ENCODE measurements at regions not wholly inside any gene's neighbourhood (a gene's known extent, or its start where the extent isn't known, plus 50 kb on each side); places are given as distances from the start of the nearest gene placed in this dataset.
"Not testable (repeated sequence)": the region's sequence is repeated elsewhere in the genome, so short reads cannot be mapped to it uniquely, and the experiment has no call there.

DNA sequence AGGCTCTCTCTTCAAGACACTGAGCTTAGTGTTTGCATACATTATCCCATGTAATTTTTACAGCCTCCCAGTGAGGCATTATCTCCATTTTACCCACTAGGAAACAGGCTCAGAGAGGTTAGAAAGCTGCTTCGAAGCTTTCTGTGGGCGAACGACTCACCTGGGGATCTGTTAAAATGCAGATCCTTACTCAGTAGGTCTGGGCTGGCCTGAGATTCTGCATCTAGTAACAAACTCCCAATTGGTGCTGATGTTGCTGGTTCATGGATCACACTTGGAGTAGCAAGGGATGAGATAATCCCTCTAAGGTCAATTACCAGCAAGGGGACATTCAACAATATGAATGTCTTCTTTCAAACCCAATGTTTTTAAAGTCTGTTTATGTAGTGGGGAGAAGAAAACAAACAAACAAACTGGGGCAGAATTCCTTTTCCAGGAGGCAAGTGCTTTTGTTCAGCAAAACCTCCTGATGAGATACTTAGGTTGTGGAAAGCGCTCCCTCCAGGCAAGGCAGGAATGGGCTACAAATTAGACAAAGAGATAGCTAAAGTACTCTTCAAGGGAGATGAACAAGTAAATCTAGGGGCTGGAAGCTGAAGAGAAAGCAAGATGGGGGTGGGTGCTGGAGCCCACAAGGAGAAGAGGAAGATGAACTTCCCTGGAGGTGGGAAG, 311.9 kb downstream of the SHQ1 start:
- DNase-seq (ENCODE audit: low read depth), result no peak

DNA sequence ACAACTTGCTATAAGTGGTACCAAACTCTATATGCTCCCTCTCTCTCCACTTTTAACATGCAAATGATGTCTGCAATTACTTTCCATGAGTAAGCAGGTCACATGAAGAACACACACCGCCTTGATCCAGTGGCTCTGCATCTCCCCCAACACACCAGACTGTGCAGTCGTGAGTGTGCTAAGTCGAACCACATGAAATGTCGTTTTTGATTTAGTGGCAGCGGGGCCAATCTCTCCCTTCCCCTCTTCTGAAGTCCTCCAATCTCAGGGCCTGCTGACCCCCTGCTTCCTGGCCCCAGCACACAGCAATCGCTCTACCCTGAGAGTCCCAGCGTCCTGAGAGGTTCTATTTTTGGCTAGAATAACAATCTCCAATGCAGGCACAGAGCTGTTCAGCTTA, 312.5 kb downstream of the SHQ1 start:
- peak; percentile 19 for DNase-seq (ENCODE audit: low read depth)

DNA sequence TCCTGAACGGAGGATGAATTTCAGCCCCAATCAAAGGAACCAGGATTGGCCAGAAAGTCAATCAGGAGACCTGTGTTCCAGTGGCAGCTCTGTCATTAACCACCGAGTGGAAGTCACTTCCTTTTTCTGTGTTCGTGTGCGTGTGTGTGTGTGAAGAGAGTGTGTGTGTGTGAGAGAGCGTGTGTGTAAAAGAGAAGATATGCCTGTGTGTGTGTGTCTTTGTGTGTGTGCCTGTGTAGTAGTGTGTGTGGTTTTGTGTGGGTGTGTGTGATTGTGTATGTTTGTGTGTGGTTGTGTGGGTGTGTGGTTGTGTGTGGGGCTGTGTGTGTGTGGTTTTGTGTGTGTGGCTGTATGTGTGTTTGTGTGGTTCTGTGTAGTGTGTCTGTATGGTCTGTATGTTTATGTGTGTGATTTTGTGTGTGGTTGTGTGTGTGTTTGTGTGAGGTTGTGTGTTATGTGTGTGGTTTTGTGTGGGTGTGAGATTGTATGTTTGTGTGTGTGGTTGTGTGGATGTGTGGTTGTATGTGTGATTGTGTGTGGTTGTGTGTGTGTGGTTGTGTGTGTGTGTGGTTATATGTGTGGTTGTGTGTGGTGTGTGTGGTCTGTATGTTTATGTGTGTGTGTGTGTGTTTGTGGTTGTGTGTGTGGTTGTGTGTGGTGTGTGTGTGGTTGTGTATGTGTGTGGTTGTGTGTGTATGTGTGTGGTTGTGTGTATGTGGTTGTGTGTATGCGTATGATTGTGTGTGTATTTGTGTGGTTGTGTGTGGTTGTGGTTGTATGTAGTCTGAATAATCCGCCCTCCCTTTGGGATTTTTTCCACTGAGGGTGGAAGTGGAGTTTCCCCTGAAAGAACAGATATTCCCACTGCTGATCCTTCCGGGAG, 314.4 kb downstream of the SHQ1 start:
- DNase-seq (ENCODE audit: low read depth), result no peak

DNA sequence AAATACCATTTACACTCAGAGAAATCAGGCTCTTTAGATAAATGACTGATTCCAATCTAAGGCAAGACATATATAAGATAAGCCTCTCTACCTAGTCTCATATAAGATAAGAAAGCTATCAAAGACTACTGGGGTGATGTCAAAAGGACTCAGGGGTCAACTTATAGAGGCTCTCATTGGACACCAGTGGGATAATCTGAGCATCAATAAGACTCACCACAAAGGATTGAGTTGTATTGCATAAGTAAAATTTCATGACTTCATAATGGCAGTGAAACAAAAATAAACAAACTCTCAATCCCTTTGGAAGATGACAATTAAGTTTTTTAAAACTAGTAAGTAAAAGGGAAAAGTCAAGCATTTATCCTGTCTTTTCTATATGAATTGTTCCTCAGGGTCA, 317.8 kb downstream of the SHQ1 start:
- DNase-seq (ENCODE audit: low read depth), result no peak

DNA sequence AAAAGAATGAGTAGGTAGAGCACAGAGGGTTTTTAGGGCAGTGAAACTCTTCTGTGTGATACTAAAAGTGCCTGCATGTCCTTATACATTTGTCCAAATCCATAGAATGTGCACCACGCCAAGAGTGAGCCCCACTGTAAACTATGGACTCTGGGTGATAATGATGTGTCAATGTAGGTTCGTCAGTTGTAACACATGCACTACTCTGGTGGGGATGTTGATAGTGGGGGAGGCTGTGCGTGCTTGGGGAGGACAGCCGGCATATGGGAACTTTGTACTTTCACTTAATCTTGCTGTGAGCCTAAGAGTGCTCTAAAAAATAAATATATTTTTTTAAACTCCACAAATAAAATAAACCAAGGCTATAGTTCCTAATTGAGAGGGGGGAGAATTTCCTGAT, 319.2 kb downstream of the SHQ1 start:
- DNase-seq (ENCODE audit: low read depth), result no peak

DNA sequence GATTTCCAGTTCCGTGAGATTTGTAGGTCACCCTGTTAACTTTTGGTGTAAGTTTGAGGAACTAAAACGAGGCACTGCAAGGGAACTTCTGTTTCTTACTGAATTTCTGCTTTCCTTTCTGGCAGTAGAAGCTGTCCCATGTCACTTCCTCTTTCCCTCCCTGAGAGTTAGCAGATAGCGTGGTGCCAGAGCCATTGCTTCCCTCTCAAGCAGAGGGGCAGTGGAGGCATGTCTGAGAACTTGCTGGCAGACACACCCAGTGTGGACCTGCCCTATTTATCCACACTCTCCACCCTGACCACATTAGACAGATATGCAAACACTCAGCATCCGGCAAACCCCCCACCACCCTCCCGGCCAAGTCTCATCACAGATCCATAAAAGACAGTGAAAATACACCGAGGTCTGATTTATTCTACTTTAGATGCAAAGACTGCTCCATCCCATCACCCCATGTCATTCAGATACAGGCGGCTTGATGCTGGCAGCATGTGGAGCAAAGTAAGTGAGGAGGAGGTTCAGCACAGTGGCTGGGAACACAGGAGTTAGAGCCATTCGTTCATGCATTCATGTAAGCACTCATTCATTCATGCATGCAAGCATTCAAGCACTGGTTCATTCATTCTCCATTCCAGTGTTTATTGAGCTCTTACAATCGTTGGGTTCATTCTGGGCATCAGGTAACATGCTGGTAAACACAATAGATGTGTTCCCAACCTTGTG, 324.7 kb downstream of the SHQ1 start:
- no peak for DNase-seq (ENCODE audit: low read depth)

DNA sequence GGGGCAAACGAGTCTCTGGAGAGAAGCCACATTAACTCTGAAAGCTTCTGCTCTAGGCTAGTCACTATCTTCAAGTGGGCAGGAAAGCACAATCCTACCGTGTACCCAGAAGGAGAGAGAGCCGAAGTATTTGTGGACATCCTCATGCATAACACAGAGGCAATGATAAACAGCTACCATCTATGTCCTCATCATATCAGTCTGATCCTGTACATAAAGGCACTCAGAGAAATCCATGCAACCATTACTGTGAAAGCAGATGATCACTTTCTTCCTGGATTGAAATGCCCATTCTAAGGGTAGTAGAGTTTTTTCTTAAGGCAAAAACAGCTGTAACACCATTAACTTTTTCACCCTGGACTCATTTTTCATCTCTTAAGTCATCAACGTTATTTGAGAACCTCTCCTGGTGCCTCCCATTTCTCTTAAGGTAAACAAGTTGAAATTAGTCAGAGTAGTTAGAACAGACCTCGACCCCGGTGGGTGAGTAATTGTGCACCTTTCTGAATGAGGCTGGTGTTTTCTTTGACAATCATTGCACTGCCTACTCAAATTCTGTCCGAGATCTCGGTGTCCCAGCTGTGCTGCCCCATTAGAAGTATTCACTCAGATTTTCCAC, 327.4 kb downstream of the SHQ1 start:
- peak; percentile 97 for DNase-seq (ENCODE audit: low read depth)

DNA sequence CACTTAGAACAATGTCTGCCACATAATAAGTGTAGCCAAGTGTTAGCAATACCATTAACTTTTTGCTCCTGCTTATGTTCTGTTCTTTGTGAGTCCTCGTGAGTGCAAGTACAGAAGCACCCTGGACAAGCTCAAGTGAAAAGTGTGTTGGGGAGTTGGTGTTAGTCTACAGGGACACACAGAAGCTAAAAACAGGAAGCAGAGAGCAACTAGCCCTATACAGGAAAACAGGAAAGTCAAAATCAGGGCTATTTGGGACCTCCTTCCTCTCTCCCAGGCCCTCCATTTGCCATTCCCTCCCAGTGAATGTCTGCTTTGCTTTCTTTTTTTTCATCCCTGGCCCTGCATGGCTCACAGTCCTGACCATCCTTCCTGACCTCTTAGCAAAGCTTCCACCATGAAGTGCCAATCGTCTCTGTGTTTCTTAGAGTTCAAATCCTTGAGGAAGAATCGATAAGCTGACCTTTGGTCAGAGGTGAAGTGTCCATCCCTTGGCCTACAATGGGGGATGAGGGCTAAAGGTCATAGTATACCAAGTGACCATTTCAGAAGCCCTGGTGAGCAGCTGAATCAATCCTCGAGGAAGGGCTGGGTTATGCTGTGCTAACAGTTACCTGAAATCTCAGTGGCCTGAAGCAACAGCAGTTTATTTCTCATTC, 328.2 kb downstream of the SHQ1 start:
- DNase-seq (ENCODE audit: low read depth), result no peak

DNA sequence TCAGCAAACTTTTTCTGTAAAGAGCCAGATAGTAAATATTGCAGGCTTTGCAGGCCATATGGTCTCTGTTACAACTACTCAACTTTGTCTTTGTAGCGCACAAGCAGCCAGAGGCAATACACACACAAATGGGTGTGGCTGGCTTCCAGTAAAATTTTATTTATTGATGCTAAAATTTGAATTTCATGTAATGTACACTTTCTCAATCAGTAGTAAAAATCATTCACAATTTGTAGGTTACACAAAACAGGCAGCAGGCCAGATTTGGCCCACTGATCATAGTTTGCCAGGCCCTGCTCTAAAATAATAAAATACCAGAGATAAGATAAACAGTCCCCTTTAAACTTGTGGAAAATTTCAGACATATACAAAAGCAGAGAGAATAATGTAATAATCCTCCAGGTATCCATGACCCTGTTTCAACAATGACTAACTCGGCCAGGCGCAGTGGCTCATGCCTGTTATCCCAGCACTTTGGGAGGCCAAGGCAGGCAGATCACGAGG, 330.3 kb downstream of the SHQ1 start:
- no peak for DNase-seq (ENCODE audit: low read depth)

DNA sequence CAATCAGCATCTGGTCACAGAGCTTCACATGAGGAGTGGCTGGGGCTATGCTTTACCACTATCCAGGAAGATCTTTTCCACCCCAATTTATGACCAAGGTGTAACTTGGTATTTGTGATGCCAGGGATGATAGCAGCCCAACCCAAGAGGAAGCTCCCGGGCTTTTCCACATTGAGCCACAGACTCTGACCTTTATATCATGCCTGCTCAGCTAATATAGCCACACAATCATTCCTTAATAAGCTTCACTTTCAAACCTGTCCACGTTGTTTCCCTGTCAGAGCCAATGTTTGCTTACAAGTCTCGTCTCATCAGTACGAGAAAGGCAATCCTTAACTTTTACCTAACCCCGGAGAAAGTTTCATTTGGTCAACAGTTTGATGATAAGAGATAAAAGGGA, 330.9 kb downstream of the SHQ1 start:
- DNase-seq (ENCODE audit: low read depth), result no peak

DNA sequence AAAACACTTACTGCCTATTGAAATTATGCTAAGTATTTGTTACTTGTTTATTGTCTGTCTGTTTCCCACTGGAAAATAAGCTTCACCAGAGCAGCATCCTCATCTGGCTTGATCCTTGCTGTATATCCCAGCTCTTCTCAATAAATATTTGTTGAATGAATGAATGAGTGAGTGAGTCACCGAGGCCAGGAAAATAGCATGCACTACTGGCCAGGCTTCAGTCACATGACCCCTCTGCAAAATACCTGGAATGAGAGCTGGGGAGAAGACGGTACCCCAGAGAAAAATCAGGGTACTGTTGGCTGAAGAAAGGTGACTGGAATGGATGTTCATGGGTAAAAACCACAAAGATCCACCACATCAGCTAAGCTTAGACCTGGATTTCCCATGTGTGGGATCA, 331.9 kb downstream of the SHQ1 start:
- DNase-seq (ENCODE audit: low read depth), result no peak

DNA sequence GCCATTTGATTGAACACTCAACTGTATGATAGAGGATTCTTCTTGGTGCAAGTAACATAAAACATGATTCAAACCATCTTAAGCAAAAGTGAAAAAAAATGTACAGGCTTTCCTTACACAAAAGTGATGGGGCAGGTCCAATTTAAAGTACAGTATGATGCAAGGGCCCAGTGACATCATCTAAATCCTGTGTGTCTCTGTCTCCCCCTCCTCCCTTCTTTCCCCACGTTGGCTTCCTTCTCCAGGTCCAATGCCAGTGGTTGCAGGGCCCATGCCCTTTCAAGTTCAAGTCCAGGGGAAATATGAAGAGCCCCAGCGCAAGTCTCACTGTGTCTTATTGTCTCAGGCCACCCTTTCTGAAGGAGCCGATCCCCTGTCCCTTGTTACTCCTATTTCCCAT, 332.3 kb downstream of the SHQ1 start:
- DNase-seq (ENCODE audit: low read depth), result no peak

DNA sequence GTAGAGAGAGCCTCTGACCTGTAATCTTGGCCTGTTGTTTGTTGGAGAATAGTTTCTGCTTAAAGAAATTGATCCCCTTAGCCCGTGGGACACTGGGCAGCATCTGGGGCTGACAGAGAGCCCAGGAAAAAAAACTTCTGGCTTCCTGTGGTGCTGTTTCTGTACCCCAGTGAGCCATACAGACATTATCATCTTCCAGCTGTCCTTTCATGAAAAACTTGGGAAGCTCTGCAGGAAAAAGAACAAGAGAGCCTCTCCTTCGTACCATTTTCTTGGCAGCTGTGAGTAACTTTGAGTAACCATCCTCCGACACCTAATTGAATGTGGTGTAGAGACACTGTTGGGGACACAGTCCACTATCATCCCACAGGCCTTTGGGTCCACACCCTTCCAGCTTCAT, 333.0 kb downstream of the SHQ1 start:
- no peak for DNase-seq (ENCODE audit: low read depth)

DNA sequence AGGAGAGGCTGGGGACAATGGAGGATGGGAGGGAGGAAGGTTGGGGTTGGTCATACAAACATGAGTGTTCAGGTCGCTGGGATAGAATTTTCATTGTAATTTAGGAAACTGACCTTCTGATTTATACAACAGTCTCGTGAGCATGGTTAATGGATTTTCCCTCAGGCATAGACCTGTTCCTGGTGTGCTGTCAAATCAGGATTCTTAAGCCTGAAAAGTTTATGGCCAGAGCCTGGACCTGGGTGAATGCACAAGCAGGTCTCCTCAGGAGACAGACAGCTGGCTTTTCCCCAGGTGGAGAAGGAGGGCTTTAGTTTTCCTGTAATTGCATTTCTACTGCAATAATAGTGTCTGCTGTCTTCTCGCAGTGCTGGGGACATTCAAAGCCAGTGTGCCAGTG, 338.0 kb downstream of the SHQ1 start:
- DNase-seq (ENCODE audit: low read depth), result peak; percentile 75

DNA sequence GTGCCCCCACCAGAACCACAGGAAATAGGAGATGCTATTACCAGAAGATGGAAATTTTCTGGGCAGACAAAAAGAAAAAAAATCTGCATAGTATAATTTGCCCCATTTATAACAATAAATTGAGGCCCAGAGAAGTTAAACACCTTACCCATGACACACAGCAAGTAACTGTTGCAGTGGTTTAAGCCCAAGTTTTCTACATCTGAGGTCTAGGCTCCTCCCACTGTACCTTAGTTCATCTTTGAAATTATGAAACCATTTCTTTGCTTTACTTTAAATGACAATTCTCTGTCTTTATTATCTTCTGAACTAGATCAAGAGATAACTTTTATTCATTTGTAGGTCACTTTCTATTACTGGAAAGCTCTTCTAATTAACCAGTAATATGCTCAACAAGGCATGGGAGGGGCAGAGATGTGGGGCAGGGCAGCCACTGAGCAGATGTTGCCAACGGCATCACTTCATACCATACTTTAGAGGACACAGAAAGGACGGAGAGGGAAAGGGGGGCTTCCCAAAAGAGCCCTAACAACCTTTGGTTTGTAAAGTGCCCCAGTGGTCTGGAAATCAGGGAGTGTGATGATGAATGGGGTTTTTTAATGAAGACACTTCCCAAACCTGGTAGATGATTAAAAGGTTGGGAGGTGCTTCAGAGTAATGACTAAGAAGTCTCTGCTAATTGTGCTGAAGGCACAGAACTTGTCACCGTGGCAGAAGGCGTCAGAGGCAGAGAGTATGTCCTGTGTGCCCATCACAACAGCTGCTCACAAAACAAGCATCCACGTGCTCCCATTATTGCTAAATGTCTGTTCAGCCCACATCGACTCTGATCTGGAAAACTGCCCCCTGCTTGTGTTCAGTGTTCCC, 342.5 kb downstream of the SHQ1 start:
- DNase-seq (ENCODE audit: low read depth), result peak; percentile 57

DNA sequence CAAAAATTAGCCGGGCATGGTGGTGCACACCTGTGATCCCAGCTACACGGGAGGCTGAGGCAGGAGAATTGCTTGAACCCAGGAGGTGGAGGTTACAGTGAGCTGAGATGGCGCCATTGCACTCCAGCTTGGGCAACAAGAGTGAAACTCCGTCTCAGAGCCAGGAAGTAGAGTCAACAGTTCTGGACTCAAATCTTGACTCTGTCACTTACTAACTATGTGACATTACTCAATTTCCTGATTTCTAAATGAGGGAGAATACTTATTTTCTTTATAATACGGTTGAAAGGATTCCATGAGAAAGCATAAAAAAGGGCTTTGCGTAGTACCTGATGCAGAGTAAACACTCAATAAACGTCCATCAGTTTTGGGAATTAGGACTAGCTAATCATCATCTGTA, 350.7 kb downstream of the SHQ1 start:
- DNase-seq (ENCODE audit: low read depth), result not testable (repeated sequence)

DNA sequence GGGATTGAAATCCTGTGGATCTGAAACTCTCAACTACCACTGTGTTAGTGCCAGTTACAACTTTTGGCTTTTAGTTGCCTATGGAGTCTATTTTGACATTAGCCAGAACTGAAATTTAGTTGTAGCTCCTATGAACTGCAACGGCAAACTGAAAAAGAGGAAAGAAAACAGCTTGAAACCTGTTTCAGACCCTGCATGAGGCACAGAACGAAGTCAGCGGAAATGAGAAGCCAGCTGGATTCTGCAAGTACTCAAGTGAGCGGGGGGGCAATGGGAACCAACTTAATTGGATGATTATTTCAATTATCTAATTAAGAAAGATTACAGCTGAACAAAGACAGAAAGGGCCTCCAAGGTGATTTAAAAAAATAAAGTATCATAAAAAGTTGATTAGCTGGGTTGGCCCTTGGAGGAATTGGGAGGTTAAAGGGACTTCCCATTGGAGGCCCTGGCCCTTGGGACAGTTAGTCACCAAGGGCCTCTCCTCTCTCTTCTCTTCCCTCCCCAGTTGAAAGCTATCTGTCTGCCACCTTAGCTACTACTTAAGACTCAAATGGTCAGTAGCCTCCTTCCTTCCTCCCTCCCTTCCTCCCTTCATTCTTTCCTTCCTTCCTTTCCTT, 352.1 kb downstream of the SHQ1 start:
- DNase-seq (ENCODE audit: low read depth), result no peak

DNA sequence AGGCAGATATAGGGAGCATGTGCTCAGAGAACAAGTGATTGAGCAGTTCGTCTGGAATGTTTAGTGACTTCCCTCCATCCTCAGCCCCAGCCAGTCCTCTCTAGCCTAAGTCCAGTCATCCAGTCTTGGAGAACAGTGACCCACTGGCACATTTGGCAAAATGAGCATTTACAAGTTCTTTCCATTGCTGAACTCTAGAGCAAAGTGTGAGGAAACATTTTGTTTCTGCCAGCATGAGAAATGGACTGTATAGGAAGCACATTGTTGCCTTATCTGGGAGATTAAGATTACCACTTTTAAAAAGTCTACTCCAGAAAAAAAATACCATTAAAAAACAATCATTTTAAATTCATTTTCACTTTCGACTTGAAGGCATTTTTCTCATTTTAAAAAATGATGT, 353.6 kb downstream of the SHQ1 start:
- no peak for DNase-seq (ENCODE audit: low read depth)

DNA sequence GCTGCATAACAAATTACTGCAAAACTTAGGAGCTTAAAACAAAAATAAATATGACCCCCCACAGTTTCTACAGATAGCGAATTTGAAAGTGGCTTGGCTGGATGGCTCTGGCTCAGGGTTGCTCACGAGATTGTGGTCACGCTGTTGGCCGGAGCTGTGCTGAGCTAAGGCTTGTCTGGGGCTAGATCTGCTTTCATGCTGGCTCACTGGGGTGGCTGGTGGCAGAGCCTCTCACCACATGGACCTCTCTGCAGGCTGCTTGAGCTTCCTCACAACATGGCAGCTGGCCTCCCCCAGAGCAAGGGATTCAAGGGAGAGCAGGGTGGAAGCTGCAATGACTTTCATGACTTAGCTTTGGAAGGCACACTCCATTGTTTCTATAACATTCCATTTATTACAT, 354.1 kb downstream of the SHQ1 start:
- DNase-seq (ENCODE audit: low read depth), result no peak

DNA sequence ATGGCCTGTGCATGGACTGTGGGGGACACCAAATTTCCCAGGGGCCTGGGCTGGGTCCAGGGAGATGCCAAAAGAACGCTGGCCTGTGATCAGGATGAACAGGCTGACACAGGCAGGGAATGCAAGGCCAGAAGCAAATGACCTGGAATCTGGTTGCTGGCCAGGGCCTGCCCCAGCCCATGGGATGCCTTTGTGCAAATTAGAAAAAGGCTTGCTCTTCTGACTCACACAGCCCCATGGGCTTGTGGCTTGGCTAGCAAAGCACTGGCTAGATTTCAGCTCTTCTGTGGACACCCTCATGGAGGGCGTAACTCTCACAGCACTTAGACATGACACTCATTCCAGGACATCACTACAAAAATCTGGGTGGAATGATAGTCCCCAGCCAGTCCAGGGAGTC, 356.0 kb downstream of the SHQ1 start:
- peak; percentile 93 for DNase-seq (ENCODE audit: low read depth)

Measured in renal cortical epithelial cell (primary cell).